ENCODE measurements at regions not wholly inside any gene's neighbourhood (a gene's known extent, or its start where the extent isn't known, plus 50 kb on each side); places are given as distances from the start of the nearest gene placed in this dataset.

DNA sequence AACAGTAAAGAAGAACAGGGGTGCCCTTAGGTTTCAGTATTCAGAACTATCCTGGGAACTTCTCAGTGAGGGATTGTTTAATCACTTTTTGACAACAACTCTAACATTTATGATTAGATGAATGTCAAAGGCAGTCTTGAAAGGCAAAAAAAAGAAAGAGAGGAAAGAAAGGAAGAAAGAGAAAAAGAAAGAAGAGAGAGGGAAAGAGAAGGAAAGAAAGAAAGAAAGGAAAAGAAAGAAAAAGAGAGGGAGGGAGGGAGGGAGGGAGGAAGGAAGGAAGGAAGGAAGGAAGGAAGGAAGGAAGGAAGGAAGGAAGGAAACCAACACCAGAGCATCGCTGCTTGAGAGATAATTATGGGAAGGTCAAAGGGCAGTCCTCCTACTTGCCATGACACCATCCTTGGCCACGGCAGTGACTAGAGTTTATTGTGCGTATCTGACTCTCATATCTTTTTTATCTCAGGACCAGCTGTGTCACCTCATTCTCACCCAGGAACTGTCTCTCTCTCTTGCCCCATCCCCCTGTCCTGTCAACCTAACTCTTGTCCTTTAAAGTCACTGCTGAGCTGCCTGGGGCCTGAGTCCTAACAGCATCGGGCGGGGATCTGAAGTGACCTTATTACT, 96.8 kb upstream of the ATXN1 start (continued):
- TF ChIP-seq MTA1 (IDR thresholded peaks at IDR 0.05; ENCODE audit: borderline replicate concordance) = 0 out of 2 replicates have a peak, but pooled peaks have one; percentile 43
- peak; percentile 75 for TF ChIP-seq ZEB2 (IDR thresholded peaks at IDR 0.05)
- no peak for TF ChIP-seq MBD2 (IDR thresholded peaks at IDR 0.05; ENCODE audit: borderline replicate concordance, low read depth)
- peak; percentile 60; the same call in 1 of the 2 replicates for TF ChIP-seq EHMT2 (IDR thresholded peaks at IDR 0.05)
- TF ChIP-seq SMARCE1 (IDR thresholded peaks at IDR 0.05) = peak; percentile 76
- TF ChIP-seq MAFK (IDR thresholded peaks at IDR 0.05; ENCODE audit: low read length) = no peak
- peak; percentile 74; the same call in 1 of the 2 replicates for TF ChIP-seq NCOA1 (IDR thresholded peaks at IDR 0.05; ENCODE audit: low read depth)

DNA sequence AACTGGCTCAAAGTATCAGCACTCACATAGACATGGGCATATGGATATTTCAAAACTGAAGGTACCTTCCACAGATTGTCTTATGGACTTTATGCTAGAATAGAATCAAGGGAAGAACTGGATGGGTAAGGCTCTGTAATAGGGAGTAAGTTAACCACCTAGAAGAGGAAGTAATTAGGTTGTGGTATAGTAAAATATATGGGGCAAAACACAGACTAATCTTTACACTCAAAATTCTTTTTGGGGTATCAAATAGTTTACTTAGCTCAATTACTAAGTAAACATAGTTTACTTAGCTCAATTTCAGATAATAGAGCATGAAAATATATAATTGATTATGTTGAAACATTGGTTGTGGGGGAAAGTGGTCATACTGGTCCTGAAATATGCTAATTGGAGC, 94.2 kb upstream of the ATXN1 start:
- BruUV-seq (replicated peaks) = no TSS peak
- H3K27me3 ChIP-seq (ENCODE audit: control insufficient read depth in 2 of 2, insufficient read depth in 2 of 2, low read length in 2 of 2) = no peaks in the 10 kb centered on the region; a peak in 2 of 5 replicates
- FAIRE-seq = no peak
- no peaks in the 10 kb centered on the region for H3K9me3 ChIP-seq (replicated peaks; ENCODE audit: control insufficient read depth, insufficient read depth, low read depth, low read length)
- no peak for DNase-seq (ENCODE audit: extremely low read depth in 1 of 4, low spot score in 3 of 4)
- H2AFZ ChIP-seq (ENCODE audit: low read depth, low read length) = no peak overlapping the region
- in situ Hi-C loops (cut with MboI) = no loop called here
- H3K79me2 ChIP-seq (ENCODE audit: control insufficient read depth, insufficient read depth, low read length) = no peaks in the 10 kb centered on the region
- H3K4me2 ChIP-seq (ENCODE audit: insufficient read depth, low read length) = no peak overlapping the region
- no peaks in the 10 kb centered on the region for H4K20me1 ChIP-seq (replicated peaks; ENCODE audit: control insufficient read depth, insufficient read depth, low read length)
- TF ChIP-seq MEF2D (tag; conservative IDR thresholded peaks at IDR 0.05; ENCODE audit: low read depth) (no peak), SMARCA4 (IDR thresholded peaks at IDR 0.05) (no peak), HCFC1 (IDR thresholded peaks at IDR 0.05; ENCODE audit: low read depth, low read length) (no peak), GTF2F1 (IDR thresholded peaks at IDR 0.05; ENCODE audit: low read depth, low read length) (no peak), TRIM28 (IDR thresholded peaks at IDR 0.05) (no peak), CHD4 (IDR thresholded peaks at IDR 0.05; ENCODE audit: insufficient read depth, insufficient replicate concordance, low read depth, low read length, poor library complexity, severe bottlenecking) (no peak), ZBTB7A (IDR thresholded peaks at IDR 0.05; ENCODE audit: borderline replicate concordance, control insufficient read depth, low read depth, low read length) (no peak)
- TF ChIP-seq, protein P1, sequence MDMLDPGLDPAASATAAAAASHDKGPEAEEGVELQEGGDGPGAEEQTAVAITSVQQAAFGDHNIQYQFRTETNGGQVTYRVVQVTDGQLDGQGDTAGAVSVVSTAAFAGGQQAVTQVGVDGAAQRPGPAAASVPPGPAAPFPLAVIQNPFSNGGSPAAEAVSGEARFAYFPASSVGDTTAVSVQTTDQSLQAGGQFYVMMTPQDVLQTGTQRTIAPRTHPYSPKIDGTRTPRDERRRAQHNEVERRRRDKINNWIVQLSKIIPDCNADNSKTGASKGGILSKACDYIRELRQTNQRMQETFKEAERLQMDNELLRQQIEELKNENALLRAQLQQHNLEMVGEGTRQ (CRISPR knock-in tag; IDR thresholded peaks at IDR 0.05) = no peak
- TF ChIP-seq, protein P2, sequence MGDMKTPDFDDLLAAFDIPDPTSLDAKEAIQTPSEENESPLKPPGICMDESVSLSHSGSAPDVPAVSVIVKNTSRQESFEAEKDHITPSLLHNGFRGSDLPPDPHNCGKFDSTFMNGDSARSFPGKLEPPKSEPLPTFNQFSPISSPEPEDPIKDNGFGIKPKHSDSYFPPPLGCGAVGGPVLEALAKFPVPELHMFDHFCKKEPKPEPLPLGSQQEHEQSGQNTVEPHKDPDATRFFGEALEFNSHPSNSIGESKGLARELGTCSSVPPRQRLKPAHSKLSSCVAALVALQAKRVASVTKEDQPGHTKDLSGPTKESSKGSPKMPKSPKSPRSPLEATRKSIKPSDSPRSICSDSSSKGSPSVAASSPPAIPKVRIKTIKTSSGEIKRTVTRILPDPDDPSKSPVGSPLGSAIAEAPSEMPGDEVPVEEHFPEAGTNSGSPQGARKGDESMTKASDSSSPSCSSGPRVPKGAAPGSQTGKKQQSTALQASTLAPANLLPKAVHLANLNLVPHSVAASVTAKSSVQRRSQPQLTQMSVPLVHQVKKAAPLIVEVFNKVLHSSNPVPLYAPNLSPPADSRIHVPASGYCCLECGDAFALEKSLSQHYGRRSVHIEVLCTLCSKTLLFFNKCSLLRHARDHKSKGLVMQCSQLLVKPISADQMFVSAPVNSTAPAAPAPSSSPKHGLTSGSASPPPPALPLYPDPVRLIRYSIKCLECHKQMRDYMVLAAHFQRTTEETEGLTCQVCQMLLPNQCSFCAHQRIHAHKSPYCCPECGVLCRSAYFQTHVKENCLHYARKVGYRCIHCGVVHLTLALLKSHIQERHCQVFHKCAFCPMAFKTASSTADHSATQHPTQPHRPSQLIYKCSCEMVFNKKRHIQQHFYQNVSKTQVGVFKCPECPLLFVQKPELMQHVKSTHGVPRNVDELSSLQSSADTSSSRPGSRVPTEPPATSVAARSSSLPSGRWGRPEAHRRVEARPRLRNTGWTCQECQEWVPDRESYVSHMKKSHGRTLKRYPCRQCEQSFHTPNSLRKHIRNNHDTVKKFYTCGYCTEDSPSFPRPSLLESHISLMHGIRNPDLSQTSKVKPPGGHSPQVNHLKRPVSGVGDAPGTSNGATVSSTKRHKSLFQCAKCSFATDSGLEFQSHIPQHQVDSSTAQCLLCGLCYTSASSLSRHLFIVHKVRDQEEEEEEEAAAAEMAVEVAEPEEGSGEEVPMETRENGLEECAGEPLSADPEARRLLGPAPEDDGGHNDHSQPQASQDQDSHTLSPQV (IDR thresholded peaks at IDR 0.05) = no peak
- H3K9me1 ChIP-seq (ENCODE audit: control insufficient read depth, insufficient read depth, low read length) = no peaks in the 10 kb centered on the region
- H3K9ac ChIP-seq (ENCODE audit: insufficient read depth in 1 of 2, low read depth in 2 of 2, low read length in 2 of 2) = no peak overlapping the region
- ChIA-PET POLR2A (interaction anchor here (1.3 kb wide), 1 partner anchor 30 kb away, joined by 3 read pairs; no protein-coding TSS in a partner anchor), CTCF (ENCODE audit: low intra/inter-chr PET ratio) (no interaction called here)
- intact Hi-C loops (cut with micrococcal nuclease) = no loop called here
- no peak for ATAC-seq
- no peak overlapping the region for H3K27ac ChIP-seq (ENCODE audit: extremely low read depth, low read depth, low read length)
- H3K36me3 ChIP-seq (ENCODE audit: control insufficient read depth, insufficient read depth, low read length) = no peaks in the 10 kb centered on the region
- H3K4me1 ChIP-seq (replicated peaks in 1 of 2; ENCODE audit: control insufficient read depth in 2 of 2, insufficient read depth in 2 of 2, low read length in 2 of 2) = peaks cover 0 to 5% of the 10 kb centered on the region in 2 experiments; a peak in 3 of 5 replicates
- H3K4me3 ChIP-seq = no peak overlapping the region

Data from K562 (cell line).